ENCODE measurements at regions not wholly inside any gene's neighbourhood (a gene's known extent, or its start where the extent isn't known, plus 50 kb on each side); places are given as distances from the start of the nearest gene placed in this dataset.
A peak's percentile ranks its signal among the peaks of the same experiment; 100 is the strongest.

DNA sequence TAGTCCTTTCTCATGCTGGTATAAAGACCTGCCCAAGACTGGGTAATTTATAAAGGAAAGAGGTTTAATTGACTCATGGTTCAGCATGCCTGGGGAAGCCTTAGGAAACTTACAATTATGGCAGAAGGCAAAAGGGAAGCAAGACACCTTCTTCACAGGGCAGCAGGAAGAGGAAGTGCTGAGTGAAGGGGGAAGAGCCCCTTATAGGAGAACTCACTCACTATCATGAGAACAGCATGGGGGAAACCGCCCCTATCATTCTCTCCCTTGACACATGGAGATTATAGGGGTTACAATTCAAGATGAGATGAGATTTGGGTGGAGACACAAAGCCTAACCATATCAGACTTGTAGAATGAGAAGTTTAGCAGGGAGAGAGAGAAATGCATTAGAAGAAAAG lies 373.3 kb upstream of the DIAPH2 start:
- no peak for DNase-seq (ENCODE audit: low spot score)

GRCh38 chrX:96314985-96315384 lies 369.7 kb upstream of the DIAPH2 start:
- peak; percentile 20 for DNase-seq (ENCODE audit: low spot score)

DNA sequence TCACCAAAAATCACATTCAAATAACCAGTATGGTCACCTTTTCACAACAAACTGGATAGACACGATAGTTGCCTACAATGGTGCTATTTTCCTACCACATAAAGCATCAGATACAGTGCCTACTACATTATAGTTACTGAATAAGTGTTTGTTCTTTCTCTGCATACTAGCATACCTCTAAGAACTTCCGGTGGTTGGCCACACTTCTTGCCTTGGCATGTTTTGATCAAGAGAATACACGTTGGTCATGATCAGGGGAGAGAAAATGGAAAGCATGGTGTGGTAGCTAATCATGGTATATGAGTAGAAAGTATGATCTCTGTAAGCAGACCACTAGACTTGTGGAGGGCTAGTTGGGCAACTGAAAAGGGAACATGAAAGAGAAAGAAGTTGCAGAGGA lies 322.8 kb upstream of the DIAPH2 start:
- DNase-seq (ENCODE audit: low spot score), result no peak

DNA sequence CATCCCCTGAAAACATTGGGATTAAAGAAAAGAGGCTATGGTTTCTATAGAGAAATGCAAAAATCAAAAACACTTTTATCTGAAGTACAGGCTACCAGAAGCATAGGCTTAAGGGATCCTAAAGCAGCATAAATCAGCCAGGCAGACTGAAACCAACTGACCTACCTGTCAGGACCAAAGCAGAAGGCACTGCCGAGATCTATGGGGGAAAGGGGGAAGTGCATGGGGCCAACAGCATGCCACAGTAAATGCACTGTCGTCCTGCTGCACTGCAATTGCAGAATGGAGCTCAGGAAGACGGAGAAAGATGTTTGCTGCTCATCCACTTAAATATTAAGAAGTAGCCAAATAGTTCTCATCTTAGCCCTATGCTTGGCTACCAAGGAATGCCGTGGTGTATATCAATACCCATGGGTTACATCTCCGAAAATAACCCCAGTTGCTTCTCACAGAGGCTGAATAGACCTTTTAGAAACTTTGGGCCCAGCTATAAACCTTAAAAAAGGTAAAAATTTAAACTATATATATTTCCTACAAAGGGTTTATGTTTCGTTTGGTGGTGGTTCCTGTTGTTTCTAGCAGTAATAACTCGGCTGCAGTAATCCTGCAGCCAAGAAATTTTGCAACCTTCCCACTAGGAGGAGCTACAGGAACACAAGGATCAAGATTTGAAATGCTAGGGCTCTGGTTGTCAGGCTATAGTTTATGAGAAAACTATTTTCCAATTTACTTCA lies 312.2 kb upstream of the DIAPH2 start:
- DNase-seq (ENCODE audit: low spot score), result peak; percentile 40

DNA sequence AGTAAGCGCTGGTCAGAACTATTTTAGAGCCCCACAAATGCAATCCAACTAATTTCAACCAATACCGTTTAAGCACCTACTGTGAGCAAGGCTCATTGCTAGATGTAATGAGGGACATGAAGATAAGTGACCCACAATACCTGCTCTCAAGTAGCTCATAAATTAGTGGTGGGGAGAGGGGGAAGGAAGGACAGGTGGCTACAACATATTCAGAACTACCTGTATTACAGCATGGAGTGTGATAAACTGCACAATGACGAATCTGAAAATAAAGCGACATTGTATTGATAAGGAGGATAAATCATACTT lies 311.6 kb upstream of the DIAPH2 start:
- no peak for DNase-seq (ENCODE audit: low spot score)

DNA sequence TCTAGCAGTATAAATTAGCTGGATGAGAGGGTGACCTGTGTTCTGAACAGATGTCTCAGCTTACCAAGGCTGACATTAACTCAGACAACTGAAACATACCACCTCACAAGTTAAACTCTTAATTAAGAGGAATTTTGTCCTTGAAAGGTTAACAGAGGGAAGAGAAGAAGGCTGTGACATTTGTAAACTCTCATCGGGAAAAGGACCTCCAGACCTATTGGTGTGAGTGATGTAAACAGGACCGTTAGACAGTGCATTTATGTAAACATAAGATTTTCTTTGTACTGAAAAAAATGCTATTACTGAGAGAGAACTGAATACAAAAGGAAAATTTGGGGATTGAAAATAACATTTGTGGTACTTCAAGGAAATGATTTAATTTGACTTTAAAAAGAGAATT lies 308.4 kb upstream of the DIAPH2 start:
- DNase-seq (ENCODE audit: low spot score), result no peak

DNA sequence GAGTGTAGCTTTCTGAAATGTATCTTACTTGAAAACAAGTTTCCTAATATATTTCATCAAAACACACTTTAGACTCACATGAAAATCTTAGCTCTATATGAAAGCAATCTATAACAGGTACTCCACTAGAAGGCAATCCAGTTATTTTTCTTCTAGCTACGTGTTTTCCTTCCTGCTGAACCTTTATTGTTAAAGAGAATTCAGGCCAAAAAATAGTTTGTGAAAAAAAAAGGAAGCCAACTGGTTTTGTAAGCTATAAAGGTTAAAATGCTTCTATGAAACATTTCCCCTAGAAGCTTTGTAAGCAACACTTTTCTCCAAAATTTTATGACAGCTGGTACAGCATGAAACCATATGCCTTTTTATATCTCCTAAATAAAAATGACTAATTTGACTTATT lies 304.7 kb upstream of the DIAPH2 start:
- no peak for DNase-seq (ENCODE audit: low spot score)

DNA sequence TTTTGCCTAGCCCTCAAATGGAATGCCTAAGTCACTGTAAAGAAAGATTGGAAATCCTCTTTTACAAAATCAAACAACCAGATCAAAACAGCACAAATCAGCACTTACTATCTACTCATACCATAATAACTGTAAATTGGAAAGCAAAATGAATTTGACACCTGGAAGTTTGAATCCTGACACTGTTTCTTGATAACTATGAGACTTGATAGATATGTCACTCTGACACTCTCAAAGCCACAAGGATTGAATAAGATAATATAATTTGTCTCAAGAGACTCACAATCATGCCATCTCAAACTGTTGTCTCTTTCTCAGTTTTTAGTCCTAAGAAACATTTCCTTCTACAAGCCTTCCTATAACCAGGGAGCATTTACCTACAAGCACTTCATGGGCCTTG lies 302.6 kb upstream of the DIAPH2 start:
- no peak for DNase-seq (ENCODE audit: low spot score)

GRCh38 chrX:96383428-96383827 lies 301.2 kb upstream of the DIAPH2 start:
- DNase-seq (ENCODE audit: low spot score), result no peak

DNA sequence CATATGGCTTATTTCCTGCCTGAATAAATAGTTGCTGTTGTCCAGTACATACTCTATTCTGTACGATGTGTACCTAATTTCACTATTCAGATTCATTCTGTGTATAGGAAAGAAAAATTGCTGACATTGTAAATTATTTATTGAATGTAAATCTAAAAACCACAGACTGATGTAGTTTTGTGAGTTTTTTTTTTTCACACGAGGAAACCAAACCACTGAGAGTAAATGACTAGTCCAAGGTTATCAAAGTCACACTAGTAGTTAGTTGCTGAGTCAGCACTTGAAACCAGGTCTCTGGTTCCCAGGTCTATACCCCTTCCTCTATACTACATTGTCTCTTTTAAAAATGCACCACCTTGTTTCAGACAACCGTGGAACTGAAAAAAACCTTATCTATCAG lies 298.3 kb upstream of the DIAPH2 start:
- no peak for DNase-seq (ENCODE audit: low spot score)

DNA sequence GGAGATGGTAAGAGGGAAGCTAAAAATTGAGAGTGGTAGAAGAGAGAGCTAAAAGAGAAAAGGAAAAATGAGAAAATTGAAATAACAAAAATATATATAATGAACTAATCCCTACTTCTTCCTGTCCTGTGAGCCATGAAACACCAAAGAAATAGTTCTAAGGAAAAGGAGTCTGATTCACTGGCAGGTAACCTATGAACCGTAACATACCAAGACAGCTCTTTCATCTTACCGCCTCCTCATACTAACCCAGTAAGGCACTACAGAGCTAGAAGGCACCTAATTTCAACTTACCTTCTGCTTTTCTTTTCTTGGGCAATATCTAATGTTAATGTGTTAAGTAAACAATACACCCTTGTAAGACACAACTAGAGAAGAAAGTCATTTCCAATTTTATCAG lies 297.7 kb upstream of the DIAPH2 start:
- DNase-seq (ENCODE audit: low spot score), result no peak

GRCh38 chrX:96387801-96388200 lies 296.8 kb upstream of the DIAPH2 start:
- DNase-seq (ENCODE audit: low spot score), result no peak

DNA sequence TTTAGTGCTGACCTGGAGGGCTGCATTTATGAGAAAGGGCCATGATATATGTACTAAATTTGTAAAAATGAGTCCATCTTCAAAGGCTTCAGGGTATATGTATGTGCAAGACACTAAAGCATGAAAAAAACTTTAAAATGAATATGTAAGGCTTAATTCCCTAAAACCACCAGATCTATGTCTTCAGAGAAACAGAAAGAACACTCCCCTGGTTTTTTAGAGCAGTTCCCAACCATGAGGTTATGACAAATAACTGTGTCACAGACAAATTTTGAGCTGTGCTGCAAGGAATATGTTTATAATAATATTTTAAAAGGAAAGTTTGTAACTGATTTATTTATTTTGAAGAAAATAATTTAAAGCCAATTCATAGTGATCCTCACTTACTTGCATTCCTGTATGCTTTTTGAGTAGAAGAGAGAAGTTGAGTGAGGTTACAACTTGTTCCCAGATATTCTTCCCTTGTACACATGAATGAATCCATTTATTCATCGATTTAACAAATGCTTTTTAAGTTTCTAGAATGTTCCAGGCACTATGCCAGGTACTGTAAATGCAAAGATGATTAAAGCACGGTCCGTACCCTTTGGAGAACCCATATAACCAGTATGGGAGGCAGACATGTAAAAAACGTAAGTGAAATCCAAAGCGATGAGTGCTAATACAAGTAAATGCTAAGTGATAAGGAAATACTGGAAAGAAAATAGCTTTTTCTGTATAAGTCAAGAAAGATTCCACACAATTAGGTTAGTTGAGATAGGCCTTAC lies 295.2 kb upstream of the DIAPH2 start:
- DNase-seq (ENCODE audit: low spot score), result no peak

DNA sequence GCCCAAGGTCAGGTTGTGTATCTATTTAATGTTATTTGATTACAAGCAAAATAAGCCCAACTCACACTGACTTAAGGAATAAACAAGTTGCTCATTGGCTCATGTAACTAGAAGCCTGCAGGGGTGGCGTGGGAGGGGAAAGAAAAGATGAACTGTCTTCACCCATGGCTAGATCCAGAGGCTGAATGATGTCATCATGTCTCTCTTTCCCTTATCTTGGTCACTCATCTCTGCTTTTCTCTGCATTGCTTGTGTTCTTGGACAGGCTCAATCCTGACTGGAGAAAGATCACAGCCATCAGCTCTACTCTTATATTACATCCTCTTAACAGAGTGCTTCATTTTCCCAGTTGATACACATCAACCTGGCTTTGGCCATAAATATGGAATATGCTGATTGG lies 290.0 kb upstream of the DIAPH2 start:
- DNase-seq (ENCODE audit: low spot score), result no peak

DNA sequence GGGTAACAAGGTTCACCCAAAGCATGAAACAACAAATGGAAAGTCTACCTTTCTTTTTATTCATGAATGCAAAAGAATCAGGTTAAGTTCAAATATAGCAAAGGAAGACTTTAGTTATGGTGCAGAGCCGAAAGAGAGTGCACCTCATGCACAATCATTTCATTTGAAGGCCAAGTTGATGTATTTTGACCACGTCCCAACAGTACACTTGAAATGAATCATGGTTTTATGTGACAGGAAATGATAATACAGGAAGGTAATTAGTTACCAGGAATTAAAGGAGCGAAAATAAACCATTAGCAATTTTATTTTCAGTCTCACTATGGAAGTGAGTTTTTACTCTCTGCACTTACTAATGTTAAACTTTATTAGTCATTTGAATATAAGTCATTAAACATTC lies 281.2 kb upstream of the DIAPH2 start:
- no peak for DNase-seq (ENCODE audit: low spot score)

GRCh38 chrX:96405842-96406241 lies 278.8 kb upstream of the DIAPH2 start:
- DNase-seq (ENCODE audit: low spot score), result no peak

- peak; percentile 21 for DNase-seq (ENCODE audit: low spot score)
These were observed 277.6 kb upstream of the DIAPH2 start for GRCh38 chrX:96407072-96407471.

DNA sequence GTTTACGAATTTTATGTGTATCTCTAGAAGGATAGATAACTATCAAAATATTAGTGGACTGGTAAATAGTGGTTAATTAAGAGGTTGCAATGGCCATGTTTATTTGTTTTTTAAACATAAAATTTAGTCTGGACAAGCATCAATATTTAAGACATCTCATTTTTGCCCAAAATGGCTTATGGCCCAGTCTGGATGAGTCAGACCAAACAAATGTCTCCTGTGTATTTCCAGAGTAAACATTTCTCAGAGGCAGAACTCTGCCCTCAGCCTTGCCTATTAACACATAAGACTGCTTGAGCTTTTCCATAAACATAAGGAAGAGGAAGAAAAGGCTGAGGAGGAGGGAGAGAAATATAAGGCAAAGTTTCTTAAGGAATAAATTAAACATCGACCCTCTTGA lies 277.1 kb upstream of the DIAPH2 start:
- peak; percentile 48 for DNase-seq (ENCODE audit: low spot score)

DNA sequence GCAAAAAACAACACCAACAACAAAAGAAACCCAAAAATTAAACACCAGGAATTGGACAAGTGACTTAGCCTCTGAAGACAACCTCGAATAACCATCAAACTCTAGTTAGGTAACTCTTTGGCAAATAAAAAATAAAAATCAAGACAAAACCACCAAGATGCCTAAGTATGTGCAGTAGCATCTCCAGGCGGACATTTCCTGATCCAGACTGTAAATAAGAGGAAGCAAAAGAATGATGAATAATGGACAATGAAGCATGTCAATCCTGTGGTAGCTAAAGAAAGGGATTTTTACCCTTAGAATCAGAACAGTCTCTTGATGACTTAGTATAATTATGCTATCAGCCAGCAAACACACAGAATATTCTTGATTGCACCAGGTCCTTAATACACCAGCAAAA lies 276.7 kb upstream of the DIAPH2 start:
- DNase-seq (ENCODE audit: low spot score), result no peak

DNA sequence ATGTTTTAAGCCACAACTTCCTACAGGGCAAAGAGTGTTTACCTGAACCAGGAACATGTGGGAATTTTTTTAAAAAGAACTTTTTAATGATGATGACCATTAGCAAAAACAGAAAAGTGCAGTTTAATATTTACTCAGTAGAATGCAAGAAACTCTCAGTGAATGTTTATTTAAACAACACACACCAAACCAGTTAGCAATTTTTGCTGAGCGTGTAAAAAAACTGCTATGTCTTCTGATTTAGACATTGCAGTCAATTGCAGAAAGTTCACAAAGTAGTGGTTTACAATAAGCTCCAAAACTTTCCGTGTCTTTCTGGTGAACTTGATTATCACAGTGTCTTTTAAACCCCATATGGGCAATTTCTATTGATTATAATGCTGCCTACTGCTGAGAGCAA lies 273.7 kb upstream of the DIAPH2 start:
- DNase-seq (ENCODE audit: low spot score), result no peak

- no peak for DNase-seq (ENCODE audit: low spot score)
These were observed 266.9 kb upstream of the DIAPH2 start for GRCh38 chrX:96417695-96418094.

DNA sequence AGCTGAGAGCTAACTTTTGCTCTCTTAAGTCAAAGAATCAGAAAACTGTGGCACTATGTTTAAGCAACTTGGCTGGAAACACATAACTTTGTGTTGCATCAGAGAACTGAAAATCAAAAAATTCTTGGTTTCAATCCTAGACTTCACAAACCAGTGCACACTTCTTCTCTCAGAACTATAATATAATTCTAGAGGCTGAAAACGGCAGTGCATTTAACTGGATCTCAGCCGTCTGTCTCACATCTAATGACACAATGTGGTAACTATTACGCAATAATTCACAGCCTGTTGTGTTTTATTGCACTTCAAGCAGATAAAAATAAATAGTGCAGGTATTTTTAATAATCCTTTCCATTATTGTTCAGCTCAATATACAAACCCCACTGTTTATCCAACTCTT lies 260.6 kb upstream of the DIAPH2 start:
- no peak for DNase-seq (ENCODE audit: low spot score)

DNA sequence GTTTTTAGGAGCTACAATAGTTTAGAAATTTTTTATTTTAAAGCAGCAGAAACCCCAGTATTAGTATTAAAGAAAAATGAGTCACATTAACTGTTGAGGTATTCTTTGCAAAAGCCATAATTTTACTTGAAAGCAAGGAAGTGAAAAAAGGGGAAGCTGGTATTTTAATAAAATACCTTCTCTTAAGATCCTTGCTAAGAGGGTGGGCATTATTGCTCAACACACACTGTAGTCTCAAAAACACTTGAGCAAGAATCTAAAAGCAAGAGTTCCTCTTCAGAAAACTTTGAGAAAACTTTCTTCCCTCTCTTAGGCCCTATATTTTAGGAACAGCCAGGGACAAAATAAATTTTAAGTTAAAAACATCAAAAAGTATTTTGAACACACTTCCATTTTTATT lies 259.4 kb upstream of the DIAPH2 start:
- no peak for DNase-seq (ENCODE audit: low spot score)
